Gastrocnemius medialis (tissue), 4 donors: ENCODE measurements at regions not wholly inside any gene's neighbourhood (a gene's known extent, or its start where the extent isn't known, plus 50 kb on each side); places are given as distances from the start of the nearest gene placed in this dataset.

Experiments used
- POLR2A ChIP-seq, 2 donors: fragments of 450-650 bp; IDR thresholded peaks; one replicate each; pipeline ENCODE4 v1.6.1; 2017; ENCODE audit warnings: antibody characterized with exemption in 2 of 2, mild to moderate bottlenecking in 2 of 2, moderate library complexity in 2 of 2
- TF ChIP-seq, protein P1 (sequence below), 5 experiments: fragments of 450-650 bp in 3 of 5; fragments of 200-600 bp in 2 of 5; sonication (generic) in 2 of 5; IDR thresholded peaks in 4 of 5; conservative IDR thresholded peaks in 1 of 5; 1 replicate in 4 of 5; 2 replicates in 1 of 5; pipeline ENCODE4 v1.5.1; 2016 to 2019; ENCODE audit warnings: antibody characterized with exemption in 5 of 5, mild to moderate bottlenecking in 3 of 5, moderate library complexity in 3 of 5

DNA sequence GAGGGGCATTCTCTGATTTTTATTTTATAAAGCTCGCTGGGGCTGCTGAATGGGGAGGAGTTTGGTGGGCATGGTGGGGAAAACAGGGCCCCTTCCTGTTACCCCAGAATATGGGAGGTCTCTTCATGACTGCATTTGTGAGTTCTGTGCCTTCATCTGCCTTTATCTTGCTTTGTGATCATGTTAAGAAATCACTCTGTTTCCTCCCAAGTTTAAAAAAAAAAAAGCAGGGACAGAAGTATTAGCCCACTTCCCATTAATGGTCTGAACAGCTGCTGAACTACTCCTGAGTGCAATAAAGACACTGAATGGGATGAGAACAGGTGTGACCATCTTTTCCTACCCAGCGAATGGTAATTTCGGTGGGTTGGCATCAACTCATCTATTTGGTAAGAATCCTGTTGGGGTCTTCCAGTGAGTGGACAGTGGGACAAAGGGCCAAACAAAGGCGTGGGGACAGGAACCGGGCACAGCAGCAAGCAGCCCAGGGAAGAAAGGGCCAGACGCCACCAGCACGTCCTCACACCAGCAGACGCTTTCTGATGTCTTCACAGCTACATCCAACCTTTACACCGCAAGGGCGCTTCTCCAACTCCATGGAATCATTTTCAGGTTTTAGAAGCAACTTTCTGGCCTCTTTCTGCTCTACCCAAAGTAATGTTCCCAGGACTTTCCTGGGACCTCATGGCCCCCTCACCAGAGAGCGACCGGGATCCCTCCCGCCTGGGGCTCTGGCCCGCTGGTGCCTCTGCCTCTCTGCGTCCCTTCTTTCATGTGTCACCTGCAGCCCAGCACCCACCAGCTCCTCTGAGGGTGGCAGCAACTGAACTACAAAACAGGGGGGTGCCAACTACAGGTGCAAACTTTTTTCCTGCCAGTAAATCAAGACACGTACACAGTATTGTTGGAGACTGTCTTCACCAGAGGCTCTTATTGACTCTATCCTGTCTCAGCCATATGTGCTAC is 160.2 kb downstream of the ADSS2 start:
- TF ChIP-seq, protein P1, sequence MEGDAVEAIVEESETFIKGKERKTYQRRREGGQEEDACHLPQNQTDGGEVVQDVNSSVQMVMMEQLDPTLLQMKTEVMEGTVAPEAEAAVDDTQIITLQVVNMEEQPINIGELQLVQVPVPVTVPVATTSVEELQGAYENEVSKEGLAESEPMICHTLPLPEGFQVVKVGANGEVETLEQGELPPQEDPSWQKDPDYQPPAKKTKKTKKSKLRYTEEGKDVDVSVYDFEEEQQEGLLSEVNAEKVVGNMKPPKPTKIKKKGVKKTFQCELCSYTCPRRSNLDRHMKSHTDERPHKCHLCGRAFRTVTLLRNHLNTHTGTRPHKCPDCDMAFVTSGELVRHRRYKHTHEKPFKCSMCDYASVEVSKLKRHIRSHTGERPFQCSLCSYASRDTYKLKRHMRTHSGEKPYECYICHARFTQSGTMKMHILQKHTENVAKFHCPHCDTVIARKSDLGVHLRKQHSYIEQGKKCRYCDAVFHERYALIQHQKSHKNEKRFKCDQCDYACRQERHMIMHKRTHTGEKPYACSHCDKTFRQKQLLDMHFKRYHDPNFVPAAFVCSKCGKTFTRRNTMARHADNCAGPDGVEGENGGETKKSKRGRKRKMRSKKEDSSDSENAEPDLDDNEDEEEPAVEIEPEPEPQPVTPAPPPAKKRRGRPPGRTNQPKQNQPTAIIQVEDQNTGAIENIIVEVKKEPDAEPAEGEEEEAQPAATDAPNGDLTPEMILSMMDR (IDR thresholded peaks at IDR 0.05 in 4 of 5, conservative IDR thresholded peaks at IDR 0.05 in 1 of 5) = no peak
- no peak for TF ChIP-seq POLR2A (IDR thresholded peaks at IDR 0.05)
